ENCODE measurements at regions not wholly inside any gene's neighbourhood (a gene's known extent, or its start where the extent isn't known, plus 50 kb on each side); places are given as distances from the start of the nearest gene placed in this dataset.

GRCh38 chr18:76231402-76231801, 263.6 kb downstream of the ZNF516 start:
- TF ChIP-seq, protein P1, sequence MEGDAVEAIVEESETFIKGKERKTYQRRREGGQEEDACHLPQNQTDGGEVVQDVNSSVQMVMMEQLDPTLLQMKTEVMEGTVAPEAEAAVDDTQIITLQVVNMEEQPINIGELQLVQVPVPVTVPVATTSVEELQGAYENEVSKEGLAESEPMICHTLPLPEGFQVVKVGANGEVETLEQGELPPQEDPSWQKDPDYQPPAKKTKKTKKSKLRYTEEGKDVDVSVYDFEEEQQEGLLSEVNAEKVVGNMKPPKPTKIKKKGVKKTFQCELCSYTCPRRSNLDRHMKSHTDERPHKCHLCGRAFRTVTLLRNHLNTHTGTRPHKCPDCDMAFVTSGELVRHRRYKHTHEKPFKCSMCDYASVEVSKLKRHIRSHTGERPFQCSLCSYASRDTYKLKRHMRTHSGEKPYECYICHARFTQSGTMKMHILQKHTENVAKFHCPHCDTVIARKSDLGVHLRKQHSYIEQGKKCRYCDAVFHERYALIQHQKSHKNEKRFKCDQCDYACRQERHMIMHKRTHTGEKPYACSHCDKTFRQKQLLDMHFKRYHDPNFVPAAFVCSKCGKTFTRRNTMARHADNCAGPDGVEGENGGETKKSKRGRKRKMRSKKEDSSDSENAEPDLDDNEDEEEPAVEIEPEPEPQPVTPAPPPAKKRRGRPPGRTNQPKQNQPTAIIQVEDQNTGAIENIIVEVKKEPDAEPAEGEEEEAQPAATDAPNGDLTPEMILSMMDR (IDR thresholded peaks at IDR 0.05), result no peak
- no peak for TF ChIP-seq POLR2A (IDR thresholded peaks at IDR 0.05)
